Neuron (in vitro differentiated cells): ENCODE measurements at regions not wholly inside any gene's neighbourhood (a gene's known extent, or its start where the extent isn't known, plus 50 kb on each side); places are given as distances from the start of the nearest gene placed in this dataset.
"Not testable (repeated sequence)": the region's sequence is repeated elsewhere in the genome, so short reads cannot be mapped to it uniquely, and the experiment has no call there.

Experiments used
- H2AFZ ChIP-seq: one replicate; pipeline ENCODE4 v1.6.1; 2013; ENCODE audit warnings: low read depth, mild to moderate bottlenecking, inconsistent platforms, low read length, moderate library complexity
- H3K27me3 ChIP-seq: one replicate; pipeline ENCODE4 v1.6.1; 2013; ENCODE audit warnings: low read length; ENCODE audit not compliant: insufficient read depth
- H3K36me3 ChIP-seq: one replicate; pipeline ENCODE4 v1.6.1; 2013; ENCODE audit warnings: low read length; ENCODE audit not compliant: insufficient read depth
- H3K4me1 ChIP-seq: one replicate; pipeline ENCODE4 v1.6.1; 2013; ENCODE audit warnings: low read length; ENCODE audit not compliant: insufficient read depth
- H3K4me3 ChIP-seq: 2 replicates; pipeline ENCODE4 v1.5.1; 2013; ENCODE audit warnings: mild to moderate bottlenecking, low read length, moderate library complexity
- H3K9me3 ChIP-seq: one replicate; pipeline ENCODE4 v1.6.1; 2013; ENCODE audit warnings: low read length

GRCh38 chr1:19024532-19024931 lies 68.1 kb upstream of the IFFO2 start:
- H3K4me3 ChIP-seq: no peak overlapping the region
- H3K9me3 ChIP-seq: no peaks in the 10 kb centered on the region
- H2AFZ ChIP-seq: no peak overlapping the region
- no peaks in the 10 kb centered on the region for H3K36me3 ChIP-seq
- H3K4me1 ChIP-seq: peaks cover 13% of the 10 kb centered on the region
- H3K27me3 ChIP-seq: no peaks in the 10 kb centered on the region

DNA sequence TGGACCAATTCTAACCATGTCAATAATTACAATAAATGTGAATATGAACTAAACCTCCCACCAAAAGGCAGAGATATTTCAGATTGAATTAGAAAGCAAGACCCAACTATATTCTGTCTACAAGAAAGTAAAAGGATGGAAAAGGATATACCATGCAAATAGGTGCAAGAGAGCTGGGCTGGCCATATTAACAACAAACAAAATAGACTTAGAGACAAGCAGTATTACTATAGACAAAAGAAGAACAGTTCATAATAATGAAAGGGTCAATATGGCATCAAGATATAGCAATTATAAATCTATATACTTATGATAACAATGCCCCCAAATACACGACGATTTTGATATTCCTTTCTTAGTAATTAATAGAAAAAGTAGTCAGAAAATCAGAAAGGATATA lies 67.3 kb upstream of the IFFO2 start:
- Histone ChIP-seq H3K36me3 (no peaks in the 10 kb centered on the region), H3K4me1 (peaks cover 13% of the 10 kb centered on the region), H3K4me3 (no peak overlapping the region), H2AFZ (no peak overlapping the region), H3K27me3 (no peaks in the 10 kb centered on the region), H3K9me3 (no peaks in the 10 kb centered on the region)

DNA sequence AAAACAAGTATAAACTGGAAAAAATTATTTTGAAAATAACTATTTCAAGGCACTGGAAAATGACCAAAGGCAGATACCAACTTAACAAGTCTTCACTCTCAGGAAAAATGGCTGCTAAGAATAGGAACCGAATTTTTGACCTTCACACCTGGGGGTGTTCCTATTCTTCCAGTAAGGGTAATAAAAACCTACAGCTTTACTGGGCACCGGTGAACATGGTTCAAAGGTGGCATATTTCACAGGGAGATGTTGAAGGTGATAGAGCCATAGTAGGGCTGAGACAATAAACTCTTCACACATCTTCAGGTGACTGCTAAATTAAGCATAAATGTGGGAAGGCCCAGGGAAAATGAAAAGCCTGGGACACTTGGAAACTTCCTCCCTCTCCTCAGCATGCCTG lies 65.4 kb upstream of the IFFO2 start:
- Histone ChIP-seq H3K9me3 (no peaks in the 10 kb centered on the region), H3K27me3 (no peaks in the 10 kb centered on the region), H3K4me1 (peaks cover 3% of the 10 kb centered on the region), H2AFZ (no peak overlapping the region), H3K36me3 (no peaks in the 10 kb centered on the region), H3K4me3 (no peak overlapping the region)

GRCh38 chr1:19019288-19019687 lies 62.8 kb upstream of the IFFO2 start:
- H3K4me3 ChIP-seq, H2AFZ ChIP-seq, H3K4me1 ChIP-seq, H3K9me3 ChIP-seq, H3K36me3 ChIP-seq, H3K27me3 ChIP-seq: not testable (repeated sequence)

GRCh38 chr1:19015476-19015875 lies 59.0 kb upstream of the IFFO2 start:
- H3K9me3 ChIP-seq: no peaks in the 10 kb centered on the region
- H3K4me1 ChIP-seq: peaks cover 27% of the 10 kb centered on the region
- H3K36me3 ChIP-seq: no peaks in the 10 kb centered on the region
- no peak overlapping the region for H3K4me3 ChIP-seq
- H3K27me3 ChIP-seq: no peaks in the 10 kb centered on the region
- H2AFZ ChIP-seq: no peak overlapping the region

DNA sequence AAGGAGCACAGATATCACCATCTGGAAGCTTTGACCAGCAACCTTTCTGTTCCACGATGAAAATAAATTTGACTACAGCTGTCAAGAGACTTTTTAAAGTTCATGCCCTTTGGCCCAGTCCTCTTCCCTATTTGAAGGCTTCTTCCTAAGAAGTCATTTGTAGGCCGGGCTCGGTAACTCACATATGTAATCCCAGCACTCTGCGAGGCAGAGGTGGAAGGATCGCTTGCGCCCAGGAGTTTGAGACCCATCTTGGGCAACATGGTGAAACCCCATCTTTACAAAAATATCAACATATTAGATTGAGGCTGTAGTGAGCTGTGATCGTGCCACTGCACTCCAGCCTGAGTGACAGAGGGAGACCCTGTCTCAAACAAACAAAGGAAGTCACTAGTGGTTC lies 58.3 kb upstream of the IFFO2 start:
- Histone ChIP-seq H3K27me3 (no peaks in the 10 kb centered on the region), H2AFZ (no peak overlapping the region), H3K4me3 (no peak overlapping the region), H3K9me3 (no peaks in the 10 kb centered on the region), H3K4me1 (peaks cover 33% of the 10 kb centered on the region), H3K36me3 (no peaks in the 10 kb centered on the region)

DNA sequence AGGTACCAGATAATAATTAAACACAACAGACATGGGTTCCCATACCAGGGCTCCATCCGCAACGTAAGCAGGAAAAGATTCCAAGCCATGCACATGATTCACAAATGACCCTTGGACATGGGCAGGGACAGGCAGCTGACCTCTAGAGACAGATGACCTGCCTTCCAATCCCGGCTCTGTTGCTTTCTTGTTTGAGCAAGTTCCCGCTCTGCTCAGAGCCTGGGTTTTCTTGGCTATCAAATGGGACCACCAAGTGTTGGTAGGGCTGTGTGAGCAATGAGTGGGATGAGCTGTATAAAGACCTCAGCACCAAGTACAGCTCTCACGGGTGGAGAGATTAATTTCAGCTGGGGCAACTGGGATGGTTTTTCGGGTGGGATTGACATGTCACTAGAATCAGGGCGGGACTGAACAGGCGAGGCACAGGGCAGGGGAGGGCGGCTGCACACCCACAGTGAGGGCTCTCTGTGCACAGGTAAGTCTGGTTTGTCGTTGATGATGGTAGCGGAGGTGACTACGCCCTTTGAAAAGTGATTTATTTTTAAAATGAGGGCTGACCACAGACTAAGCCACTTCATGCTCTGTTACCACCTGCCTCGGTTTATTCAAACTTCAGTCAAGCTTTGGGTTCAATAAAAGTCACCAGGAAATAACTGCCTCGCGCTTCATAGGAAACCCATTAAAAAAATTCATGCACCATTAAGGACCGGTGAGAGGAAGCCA lies 57.5 kb upstream of the IFFO2 start:
- no peaks in the 10 kb centered on the region for H3K36me3 ChIP-seq

DNA sequence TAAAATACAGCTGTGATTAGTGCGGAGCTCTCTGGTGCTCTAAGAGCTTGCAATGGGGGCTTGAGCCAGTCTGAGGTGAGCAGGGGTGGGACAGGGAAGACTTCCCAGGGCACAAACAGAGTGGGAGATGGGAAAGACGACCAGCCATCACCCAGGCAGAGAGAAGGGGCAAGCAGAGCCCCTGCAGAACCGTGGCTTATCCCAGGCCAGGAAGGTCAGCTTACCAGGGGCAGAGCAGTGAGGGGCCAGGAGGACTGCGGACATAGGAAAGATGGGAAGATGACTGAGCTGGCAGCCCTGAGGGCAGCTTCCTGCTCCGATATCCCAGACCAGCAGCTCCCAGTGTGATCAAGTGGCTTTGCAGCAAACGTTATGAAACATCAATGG lies 55.4 kb upstream of the IFFO2 start:
- Histone ChIP-seq H3K9me3 (no peaks in the 10 kb centered on the region), H2AFZ (no peak overlapping the region), H3K4me3 (no peak overlapping the region), H3K36me3 (no peaks in the 10 kb centered on the region), H3K4me1 (peaks cover 30% of the 10 kb centered on the region), H3K27me3 (no peaks in the 10 kb centered on the region)

More for the DNA sequence above, 57.5 kb upstream of the IFFO2 start:
- Histone ChIP-seq H2AFZ (no peak overlapping the region), H3K4me3 (no peak overlapping the region), H3K27me3 (no peaks in the 10 kb centered on the region), H3K4me1 (peaks cover 33% of the 10 kb centered on the region), H3K9me3 (no peaks in the 10 kb centered on the region)

GRCh38 chr1:19010995-19011844 lies 54.7 kb upstream of the IFFO2 start:
- H2AFZ ChIP-seq: peak overlapping the region; percentile 18
- H3K4me1 ChIP-seq: peaks cover 30% of the 10 kb centered on the region
- H3K9me3 ChIP-seq: no peaks in the 10 kb centered on the region
- H3K36me3 ChIP-seq: no peaks in the 10 kb centered on the region
- no peaks in the 10 kb centered on the region for H3K27me3 ChIP-seq
- H3K4me3 ChIP-seq: no peak overlapping the region

DNA sequence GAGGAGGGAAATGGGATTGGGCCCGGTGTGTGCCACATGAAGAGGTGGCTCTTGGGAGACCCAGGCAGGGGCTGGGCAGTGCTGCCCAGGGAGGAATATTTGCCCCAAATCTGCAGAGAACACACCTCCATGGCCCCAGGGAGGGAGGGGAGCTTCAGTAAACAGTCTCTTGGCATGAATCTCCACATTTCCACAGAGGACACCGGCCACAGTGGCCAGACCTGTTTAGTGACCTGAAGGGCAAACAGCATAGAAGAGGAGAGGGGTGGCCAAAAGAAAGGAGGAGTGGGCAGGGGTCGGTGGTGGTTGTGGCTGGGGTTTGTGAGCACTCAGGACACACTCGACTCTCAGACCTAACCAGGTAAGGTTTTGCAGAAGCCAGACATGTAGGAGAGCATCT lies 54.0 kb upstream of the IFFO2 start:
- H3K36me3 ChIP-seq: no peaks in the 10 kb centered on the region
- peaks cover 30% of the 10 kb centered on the region for H3K4me1 ChIP-seq

DNA sequence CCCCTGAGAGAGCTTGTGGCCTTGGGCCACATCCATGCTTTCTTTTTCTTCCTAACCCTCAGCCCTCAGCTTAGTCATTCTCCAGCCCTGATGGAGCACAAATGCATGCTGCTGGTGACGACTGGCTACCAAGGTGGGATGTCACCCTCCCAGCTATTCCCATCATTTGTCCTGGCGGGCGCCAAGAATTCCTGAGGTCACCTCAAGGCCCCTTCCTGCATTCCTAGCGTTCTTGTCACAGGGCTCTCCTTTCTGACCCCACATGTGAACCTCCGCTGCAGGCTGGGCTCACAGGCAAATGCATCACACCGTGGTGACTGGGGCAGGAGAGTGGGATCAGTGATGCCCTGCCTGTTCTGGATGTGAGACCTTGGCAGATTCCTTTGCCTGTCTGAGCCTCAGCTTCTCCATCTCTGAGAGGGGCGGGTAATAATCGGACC lies 53.4 kb upstream of the IFFO2 start:
- H3K36me3 ChIP-seq: no peaks in the 10 kb centered on the region
- H2AFZ ChIP-seq: no peak overlapping the region
- H3K9me3 ChIP-seq: no peaks in the 10 kb centered on the region
- no peak overlapping the region for H3K4me3 ChIP-seq
- peaks cover 30% of the 10 kb centered on the region for H3K4me1 ChIP-seq
- no peaks in the 10 kb centered on the region for H3K27me3 ChIP-seq

More for the DNA sequence above, 54.0 kb upstream of the IFFO2 start:
- Histone ChIP-seq H2AFZ (no peak overlapping the region), H3K9me3 (no peaks in the 10 kb centered on the region), H3K27me3 (no peaks in the 10 kb centered on the region), H3K4me3 (no peak overlapping the region)

GRCh38 chr1:19009126-19009881 lies 52.8 kb upstream of the IFFO2 start:
- no peaks in the 10 kb centered on the region for H3K36me3 ChIP-seq
- no peak overlapping the region for H2AFZ ChIP-seq
- H3K9me3 ChIP-seq: no peaks in the 10 kb centered on the region

More at GRCh38 chr1:19009126-19009881, 52.8 kb upstream of the IFFO2 start:
- Histone ChIP-seq H3K4me1 (peaks cover 30% of the 10 kb centered on the region), H3K27me3 (no peaks in the 10 kb centered on the region), H3K4me3 (no peak overlapping the region)
